Esophagus squamous epithelium (tissue), 5 donors: ENCODE measurements at regions not wholly inside any gene's neighbourhood (a gene's known extent, or its start where the extent isn't known, plus 50 kb on each side); places are given as distances from the start of the nearest gene placed in this dataset.

Experiments used
- DNase-seq: peaks from one replicate; lab custom pipeline; 2025; lab: John Stamatoyannopoulos, UW
- H3K27ac ChIP-seq, 4 donors: fragments of 200-600 bp; sonication (generic); one replicate each; pipeline ENCODE4 v1.5.1; 2016 to 2019; ENCODE audit warnings: mild to moderate bottlenecking in 1 of 4
- H3K27me3 ChIP-seq, 4 donors: fragments of 200-600 bp; sonication (generic); 1 replicate in 3 of 4; 2 replicates in 1 of 4; pipeline versions ENCODE4 v1.5.1 to v1.6.0; 2017 to 2021; ENCODE audit warnings: antibody characterized with exemption in 1 of 4
- H3K36me3 ChIP-seq, 3 donors: fragments of 200-600 bp; sonication (generic); one replicate each; pipeline ENCODE4 v1.5.1; 2016 to 2019
- H3K4me1 ChIP-seq, 3 donors: fragments of 200-600 bp; sonication (generic); one replicate each; pipeline ENCODE4 v1.5.1; 2017 to 2019
- H3K4me3 ChIP-seq, 4 donors: fragments of 200-600 bp; sonication (generic); 1 replicate in 3 of 4; 2 replicates in 1 of 4; pipeline ENCODE4 v1.5.1; 2016 to 2019; ENCODE audit warnings: mild to moderate bottlenecking in 2 of 4, moderate library complexity in 1 of 4
- H3K9me3 ChIP-seq, 3 donors: fragments of 200-600 bp; sonication (generic); one replicate each; pipeline ENCODE4 v1.5.1; 2016 to 2019
- CTCF ChIP-seq, 6 experiments: fragments of 450-650 bp in 4 of 6; fragments of 200-600 bp in 2 of 6; sonication (generic) in 2 of 6; IDR thresholded peaks; one replicate each; pipeline ENCODE4 v1.5.1; 2016 to 2019; ENCODE audit warnings: antibody characterized with exemption in 6 of 6, mild to moderate bottlenecking in 4 of 6, moderate library complexity in 4 of 6
- POLR2A ChIP-seq, 4 donors: fragments of 450-650 bp; IDR thresholded peaks; one replicate each; pipeline ENCODE4 v1.6.1; 2017; ENCODE audit warnings: antibody characterized with exemption in 4 of 4, mild to moderate bottlenecking in 4 of 4, moderate library complexity in 3 of 4
- WGBS, 2 donors: methylation state at CpG; one replicate each; pipeline ENCODE4 v1.1.5; 2018; 5-methylcytosine and 5-hydroxymethylcytosine counted together
- intact Hi-C: fragments of 100-400 bp; cut with DNase I; formaldehyde crosslinking; loops from one replicate; pipeline ENCODE4 v1.15.0; 2022
- donor health status: DM: yes; HTN: yes; CAD: no.

DNA sequence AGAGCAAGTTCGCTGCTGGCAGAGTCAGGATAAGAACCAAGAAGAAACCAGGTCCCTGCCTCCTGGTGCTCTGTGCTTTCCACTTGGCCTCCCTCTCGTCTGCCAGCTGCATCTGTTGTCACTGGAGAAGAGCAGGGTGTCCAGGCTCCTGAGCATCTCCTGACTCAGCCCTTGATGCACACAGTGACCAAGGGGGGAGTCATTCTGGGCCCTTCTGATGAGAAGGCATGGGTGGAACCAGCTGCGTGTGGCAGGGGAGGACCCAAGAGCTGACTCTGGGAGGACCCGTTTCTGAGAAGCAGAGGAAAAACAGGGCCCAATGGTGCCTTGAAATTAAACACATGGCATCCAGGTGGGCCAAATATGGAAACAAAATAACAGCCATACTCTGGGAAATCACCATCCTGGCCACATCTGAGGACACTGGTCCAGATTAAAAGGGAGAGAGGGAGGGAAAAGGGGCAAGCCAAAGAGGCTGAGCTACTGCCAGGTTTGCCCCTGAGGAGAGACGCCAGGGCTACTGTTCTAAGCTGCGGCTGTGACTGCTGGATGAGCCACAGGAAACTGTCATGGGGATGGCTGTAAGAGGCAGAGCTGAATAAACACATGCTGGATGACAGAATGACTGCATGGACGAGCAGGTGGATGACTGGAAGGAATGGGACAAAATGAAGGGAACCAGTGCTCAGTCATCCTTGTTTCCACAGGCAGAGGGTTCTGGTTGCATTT lies 58.1 kb upstream of the CA12 start:
- no peak overlapping the region for H3K27ac ChIP-seq
- H3K36me3 ChIP-seq: no peaks in the 10 kb centered on the region
- no peaks in the 10 kb centered on the region for H3K9me3 ChIP-seq
- H3K4me1 ChIP-seq: peaks cover 0 to 14% (median 9%) of the 10 kb centered on the region in 3 donors
- TF ChIP-seq CTCF (IDR thresholded peaks at IDR 0.05) (no peak), POLR2A (IDR thresholded peaks at IDR 0.05) (no peak)
- H3K27me3 ChIP-seq: no peaks in the 10 kb centered on the region
- intact Hi-C loops: no loop called here
- DNase-seq: no peak
- no peak overlapping the region for H3K4me3 ChIP-seq
- WGBS, 2 donors: 57 to 68% methylated on average over 7 of the region's 7 CpGs

DNA sequence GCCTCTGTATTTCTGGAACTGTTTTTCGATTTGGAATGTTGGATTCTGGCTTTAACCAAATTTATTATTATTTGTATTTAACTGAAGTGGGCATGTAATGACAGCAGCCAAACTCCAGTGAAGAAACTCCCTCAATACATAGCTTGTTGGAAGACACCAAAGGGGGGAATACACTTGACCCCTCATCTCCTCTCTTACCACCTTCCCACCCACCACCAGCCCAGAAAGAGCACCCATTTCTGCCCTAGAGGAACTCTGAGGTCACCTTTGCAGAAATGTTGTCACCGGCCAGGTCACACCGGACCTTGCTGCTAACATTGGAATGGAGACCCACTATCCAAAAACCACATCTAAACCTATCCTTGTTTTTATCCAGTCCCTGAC lies 58.6 kb upstream of the CA12 start:
- DNase-seq: no peak
- Histone ChIP-seq H3K4me1 (peaks cover 0 to 12% (median 9%) of the 10 kb centered on the region in 3 donors), H3K27me3 (no peaks in the 10 kb centered on the region), H3K27ac (no peak overlapping the region), H3K36me3 (no peaks in the 10 kb centered on the region), H3K4me3 (no peak overlapping the region), H3K9me3 (no peaks in the 10 kb centered on the region)
- intact Hi-C loops: no loop called here
- TF ChIP-seq CTCF (IDR thresholded peaks at IDR 0.05) (no peak), POLR2A (IDR thresholded peaks at IDR 0.05) (no peak)
- 75 to 78% methylated on average over 3 of the region's 3 CpGs for WGBS, 2 donors

DNA sequence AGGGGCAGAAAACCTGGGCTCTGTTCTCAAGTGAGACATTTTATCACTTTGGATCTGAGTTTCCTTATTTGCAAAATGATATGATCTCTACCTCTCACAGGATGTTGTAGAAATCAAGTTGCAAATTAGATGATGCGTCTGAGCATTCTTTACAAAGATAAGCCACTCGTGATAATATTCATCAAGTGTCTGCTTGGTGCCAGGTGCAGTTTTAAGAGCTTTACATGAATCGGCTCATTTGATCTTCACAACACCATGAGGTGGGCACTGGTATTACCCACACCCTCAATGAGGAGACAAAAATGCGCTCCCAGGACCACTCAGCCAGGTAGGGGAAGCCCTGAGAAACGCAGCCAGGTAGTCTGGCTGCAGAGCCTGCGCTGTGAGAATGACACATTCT lies 59.1 kb upstream of the CA12 start:
- H3K27me3 ChIP-seq: no peaks in the 10 kb centered on the region
- H3K27ac ChIP-seq: no peak overlapping the region
- no peak for TF ChIP-seq POLR2A (IDR thresholded peaks at IDR 0.05)
- no peak for DNase-seq
- no peak overlapping the region for H3K4me3 ChIP-seq
- no peaks in the 10 kb centered on the region for H3K36me3 ChIP-seq
- intact Hi-C loops: no loop called here
- 76 to 86% methylated on average over 6 of the region's 6 CpGs for WGBS, 2 donors
- H3K9me3 ChIP-seq: no peaks in the 10 kb centered on the region
- H3K4me1 ChIP-seq: peaks cover 0 to 12% (median 9%) of the 10 kb centered on the region in 3 donors

GRCh38 chr15:63441266-63441665 lies 59.6 kb upstream of the CA12 start:
- no peaks in the 10 kb centered on the region for H3K27me3 ChIP-seq
- H3K4me3 ChIP-seq: no peak overlapping the region
- peaks cover 0 to 10% (median 9%) of the 10 kb centered on the region in 3 donors for H3K4me1 ChIP-seq
- H3K36me3 ChIP-seq: no peaks in the 10 kb centered on the region
- no peak for DNase-seq
- TF ChIP-seq POLR2A (IDR thresholded peaks at IDR 0.05) (no peak), CTCF (IDR thresholded peaks at IDR 0.05) (no peak)
- H3K9me3 ChIP-seq: no peaks in the 10 kb centered on the region
- no peak overlapping the region for H3K27ac ChIP-seq
- intact Hi-C loops: no loop called here
- 92% methylated on average over 2 of the region's 2 CpGs for WGBS, 2 donors

GRCh38 chr15:63442080-63442479 lies 60.4 kb upstream of the CA12 start:
- Histone ChIP-seq H3K36me3 (no peaks in the 10 kb centered on the region), H3K4me3 (no peak overlapping the region), H3K27me3 (no peaks in the 10 kb centered on the region), H3K4me1 (peaks cover 0 to 2% (median 1%) of the 10 kb centered on the region in 3 donors), H3K9me3 (no peaks in the 10 kb centered on the region), H3K27ac (no peak overlapping the region)
- TF ChIP-seq POLR2A (IDR thresholded peaks at IDR 0.05) (no peak), CTCF (IDR thresholded peaks at IDR 0.05) (no peak)
- intact Hi-C loops: no loop called here
- no peak for DNase-seq
- WGBS, 2 donors: 78 to 80% methylated on average over 6 of the region's 6 CpGs
